Fibroblast of lung (primary cell): ENCODE measurements at regions not wholly inside any gene's neighbourhood (a gene's known extent, or its start where the extent isn't known, plus 50 kb on each side); places are given as distances from the start of the nearest gene placed in this dataset.

Experiments used
- EZH2 ChIP-seq: IDR thresholded peaks from 2 replicates; pipeline ENCODE4 v1.5.1; 2012; ENCODE audit warnings: low read length, control low read depth, mild to moderate bottlenecking; ENCODE audit errors: missing control alignments
- TF ChIP-seq, protein P1 (sequence below), 2 donors: IDR thresholded peaks in 1 of 2; conservative IDR thresholded peaks in 1 of 2; 1 replicate in 1 of 2; 2 replicates in 1 of 2; pipeline ENCODE4 v1.5.1; 2011 to 2012; ENCODE audit warnings: low read length in 2 of 2, control low read depth in 1 of 2, inconsistent platforms in 1 of 2, low read depth in 1 of 2, mild to moderate bottlenecking in 1 of 2

DNA sequence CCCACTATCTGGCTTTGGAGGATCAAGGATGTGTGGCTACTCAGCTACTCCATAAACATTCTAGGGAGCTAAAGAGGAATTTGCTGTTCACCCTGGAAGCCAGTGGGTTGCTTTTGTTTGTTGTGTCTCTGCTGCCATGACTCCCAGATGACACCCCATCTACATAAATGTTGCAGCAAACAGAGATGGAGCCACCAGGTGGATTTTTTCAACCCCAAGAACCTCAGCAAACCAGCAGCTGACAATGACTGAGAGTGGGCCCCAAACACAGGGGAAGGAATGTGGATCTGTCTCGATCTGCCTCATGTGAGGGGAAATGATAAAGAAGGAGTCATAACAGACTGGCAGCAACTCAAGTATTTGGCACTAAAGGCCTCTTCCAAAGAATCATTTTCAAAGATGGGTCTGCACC is 132.7 kb upstream of the TNC start:
- TF ChIP-seq, protein P1, sequence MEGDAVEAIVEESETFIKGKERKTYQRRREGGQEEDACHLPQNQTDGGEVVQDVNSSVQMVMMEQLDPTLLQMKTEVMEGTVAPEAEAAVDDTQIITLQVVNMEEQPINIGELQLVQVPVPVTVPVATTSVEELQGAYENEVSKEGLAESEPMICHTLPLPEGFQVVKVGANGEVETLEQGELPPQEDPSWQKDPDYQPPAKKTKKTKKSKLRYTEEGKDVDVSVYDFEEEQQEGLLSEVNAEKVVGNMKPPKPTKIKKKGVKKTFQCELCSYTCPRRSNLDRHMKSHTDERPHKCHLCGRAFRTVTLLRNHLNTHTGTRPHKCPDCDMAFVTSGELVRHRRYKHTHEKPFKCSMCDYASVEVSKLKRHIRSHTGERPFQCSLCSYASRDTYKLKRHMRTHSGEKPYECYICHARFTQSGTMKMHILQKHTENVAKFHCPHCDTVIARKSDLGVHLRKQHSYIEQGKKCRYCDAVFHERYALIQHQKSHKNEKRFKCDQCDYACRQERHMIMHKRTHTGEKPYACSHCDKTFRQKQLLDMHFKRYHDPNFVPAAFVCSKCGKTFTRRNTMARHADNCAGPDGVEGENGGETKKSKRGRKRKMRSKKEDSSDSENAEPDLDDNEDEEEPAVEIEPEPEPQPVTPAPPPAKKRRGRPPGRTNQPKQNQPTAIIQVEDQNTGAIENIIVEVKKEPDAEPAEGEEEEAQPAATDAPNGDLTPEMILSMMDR (conservative IDR thresholded peaks at IDR 0.05 in 1 of 2, IDR thresholded peaks at IDR 0.05 in 1 of 2; ENCODE audit: low read depth in 1 of 2, low read length in 2 of 2) = no peak
- TF ChIP-seq EZH2 = no peak
